Muscle layer of colon (tissue), 2 donors: ENCODE measurements at regions not wholly inside any gene's neighbourhood (a gene's known extent, or its start where the extent isn't known, plus 50 kb on each side); places are given as distances from the start of the nearest gene placed in this dataset.

Experiments used
- H3K27ac ChIP-seq: one replicate; pipeline ENCODE4 v1.7.0; 2013; ENCODE audit warnings: low read depth, mild to moderate bottlenecking, low read length, moderate library complexity
- H3K27me3 ChIP-seq, 2 donors: one replicate each; pipeline ENCODE4 v1.7.0; 2013; ENCODE audit warnings: low read length in 2 of 2, mild to moderate bottlenecking in 2 of 2; ENCODE audit not compliant: insufficient read depth in 2 of 2, control insufficient read depth in 1 of 2
- H3K36me3 ChIP-seq: one replicate; pipeline ENCODE4 v1.7.0; 2013; ENCODE audit warnings: mild to moderate bottlenecking, low read length; ENCODE audit not compliant: insufficient read depth
- H3K4me1 ChIP-seq: one replicate; pipeline ENCODE4 v1.7.0; 2013; ENCODE audit warnings: mild to moderate bottlenecking, low read length; ENCODE audit not compliant: insufficient read depth
- H3K4me3 ChIP-seq, 2 donors: one replicate each; pipeline ENCODE4 v1.7.0; 2013; ENCODE audit warnings: low read length in 2 of 2, low read depth in 1 of 2, mild to moderate bottlenecking in 1 of 2, moderate library complexity in 1 of 2
- H3K9ac ChIP-seq: one replicate; pipeline ENCODE4 v1.7.0; 2013; ENCODE audit warnings: low read length
- H3K9me3 ChIP-seq: one replicate; pipeline ENCODE4 v1.7.0; 2013; ENCODE audit warnings: mild to moderate bottlenecking, low read length
- donor health status: abdominal sarcoma.
- donor health status: Adenocarcinoma of cecum.

- H3K27ac ChIP-seq, result no peak overlapping the region
- peaks cover 0 to 7% of the 10 kb centered on the region in 2 donors for H3K27me3 ChIP-seq
- H3K9ac ChIP-seq, result no peak overlapping the region
- H3K4me1 ChIP-seq, result no peaks in the 10 kb centered on the region
- H3K36me3 ChIP-seq, result no peaks in the 10 kb centered on the region
- H3K4me3 ChIP-seq, result no peak overlapping the region
- H3K9me3 ChIP-seq, result no peaks in the 10 kb centered on the region
Observed at GRCh38 chr17:36773039-36773438, 164.2 kb upstream of the LHX1 start.

- Histone ChIP-seq H3K4me3 (no peak overlapping the region), H3K9me3 (no peaks in the 10 kb centered on the region), H3K36me3 (no peaks in the 10 kb centered on the region), H3K4me1 (no peaks in the 10 kb centered on the region), H3K27me3 (peaks cover 0 to 5% of the 10 kb centered on the region in 2 donors), H3K27ac (no peak overlapping the region), H3K9ac (no peak overlapping the region)
Observed at GRCh38 chr17:36777118-36777517, 160.2 kb upstream of the LHX1 start.

GRCh38 chr17:36778448-36778847, 158.8 kb upstream of the LHX1 start:
- H3K4me1 ChIP-seq, result no peaks in the 10 kb centered on the region
- H3K9me3 ChIP-seq, result no peaks in the 10 kb centered on the region
- H3K9ac ChIP-seq, result no peak overlapping the region
- H3K4me3 ChIP-seq, result no peak overlapping the region
- peaks cover 0 to 10% of the 10 kb centered on the region in 2 donors for H3K27me3 ChIP-seq
- H3K36me3 ChIP-seq, result no peaks in the 10 kb centered on the region
- H3K27ac ChIP-seq, result no peak overlapping the region

- no peak overlapping the region for H3K4me3 ChIP-seq
- H3K36me3 ChIP-seq, result no peaks in the 10 kb centered on the region
- H3K9ac ChIP-seq, result no peak overlapping the region
- no peaks in the 10 kb centered on the region for H3K4me1 ChIP-seq
- peaks cover 0 to 10% of the 10 kb centered on the region in 2 donors for H3K27me3 ChIP-seq
- H3K27ac ChIP-seq, result no peak overlapping the region
- H3K9me3 ChIP-seq, result no peaks in the 10 kb centered on the region
Observed at GRCh38 chr17:36779550-36779949, 157.7 kb upstream of the LHX1 start.

GRCh38 chr17:36784633-36785032, 152.6 kb upstream of the LHX1 start:
- H3K27ac ChIP-seq, result no peak overlapping the region
- no peaks in the 10 kb centered on the region for H3K36me3 ChIP-seq
- H3K27me3 ChIP-seq, result peaks cover 0 to 5% of the 10 kb centered on the region in 2 donors
- no peaks in the 10 kb centered on the region for H3K4me1 ChIP-seq
- no peaks in the 10 kb centered on the region for H3K9me3 ChIP-seq
- H3K9ac ChIP-seq, result no peak overlapping the region
- no peak overlapping the region for H3K4me3 ChIP-seq

GRCh38 chr17:36786867-36787266, 150.4 kb upstream of the LHX1 start:
- Histone ChIP-seq H3K36me3 (no peaks in the 10 kb centered on the region), H3K27me3 (peaks cover 3 to 12% of the 10 kb centered on the region in 2 donors), H3K4me1 (no peaks in the 10 kb centered on the region), H3K27ac (no peak overlapping the region), H3K9me3 (no peaks in the 10 kb centered on the region), H3K9ac (no peak overlapping the region), H3K4me3 (no peak overlapping the region)

GRCh38 chr17:36791150-36791941, 145.9 kb upstream of the LHX1 start:
- no peak overlapping the region for H3K9ac ChIP-seq
- no peaks in the 10 kb centered on the region for H3K4me1 ChIP-seq
- H3K4me3 ChIP-seq, result no peak overlapping the region
- H3K27me3 ChIP-seq, result peaks cover 6 to 8% of the 10 kb centered on the region in 2 donors
- H3K36me3 ChIP-seq, result no peaks in the 10 kb centered on the region
- no peak overlapping the region for H3K27ac ChIP-seq
- no peaks in the 10 kb centered on the region for H3K9me3 ChIP-seq

GRCh38 chr17:36791942-36792475, 145.3 kb upstream of the LHX1 start:
- Histone ChIP-seq H3K9me3 (no peaks in the 10 kb centered on the region), H3K9ac (no peak overlapping the region), H3K4me1 (no peaks in the 10 kb centered on the region), H3K36me3 (no peaks in the 10 kb centered on the region), H3K27me3 (peaks cover 6 to 8% of the 10 kb centered on the region in 2 donors), H3K27ac (no peak overlapping the region), H3K4me3 (no peak overlapping the region)

GRCh38 chr17:36792849-36793248, 144.4 kb upstream of the LHX1 start:
- H3K9ac ChIP-seq, result no peak overlapping the region
- H3K9me3 ChIP-seq, result no peaks in the 10 kb centered on the region
- no peak overlapping the region for H3K4me3 ChIP-seq
- H3K4me1 ChIP-seq, result no peaks in the 10 kb centered on the region
- H3K36me3 ChIP-seq, result no peaks in the 10 kb centered on the region
- H3K27me3 ChIP-seq, result peaks cover 6 to 8% of the 10 kb centered on the region in 2 donors
- H3K27ac ChIP-seq, result no peak overlapping the region

GRCh38 chr17:36793976-36794375, 143.3 kb upstream of the LHX1 start:
- Histone ChIP-seq H3K4me3 (no peak overlapping the region), H3K36me3 (no peaks in the 10 kb centered on the region), H3K27ac (no peak overlapping the region), H3K4me1 (no peaks in the 10 kb centered on the region), H3K9ac (no peak overlapping the region), H3K27me3 (peaks cover 6 to 8% of the 10 kb centered on the region in 2 donors), H3K9me3 (no peaks in the 10 kb centered on the region)

- Histone ChIP-seq H3K36me3 (no peaks in the 10 kb centered on the region), H3K27ac (no peak overlapping the region), H3K4me3 (no peak overlapping the region), H3K9ac (no peak overlapping the region), H3K27me3 (peaks cover 10 to 34% of the 10 kb centered on the region in 2 donors), H3K9me3 (no peaks in the 10 kb centered on the region), H3K4me1 (no peaks in the 10 kb centered on the region)
Observed at GRCh38 chr17:36807496-36808179, 129.6 kb upstream of the LHX1 start.
